SK-N-MC (cell line): ENCODE measurements at regions not wholly inside any gene's neighbourhood (a gene's known extent, or its start where the extent isn't known, plus 50 kb on each side); places are given as distances from the start of the nearest gene placed in this dataset.

Experiments used
- EZH2 ChIP-seq: fragments of 200-600 bp; sonication (generic); IDR thresholded peaks from one replicate; pipeline ENCODE4 v1.6.1; 2017; ENCODE audit warnings: antibody characterized with exemption
- POLR2AphosphoS5 ChIP-seq: IDR thresholded peaks from 2 replicates; pipeline ENCODE4 v1.6.1; 2012; ENCODE audit warnings: mild to moderate bottlenecking, low read depth, low read length, borderline replicate concordance

- TF ChIP-seq POLR2AphosphoS5 (no peak), EZH2 (no peak)
Measured at GRCh38 chrX:94744786-94745185, 1070.8 kb downstream of the FAM133A start.
